HG03139 (cell line): ENCODE measurements at regions not wholly inside any gene's neighbourhood (a gene's known extent, or its start where the extent isn't known, plus 50 kb on each side); places are given as distances from the start of the nearest gene placed in this dataset.
"Not testable (repeated sequence)": the region's sequence is repeated elsewhere in the genome, so short reads cannot be mapped to it uniquely, and the experiment has no call there.

Experiments
- ATAC-seq: cut with Tn5 transposase; IDR thresholded peaks from one replicate; pipeline ENCODE4 v1.9.1; 2021; ENCODE audit not compliant: unreplicated experiment

- no peak for ATAC-seq
Measured at GRCh38 chr2:138879931-138880330, 99.7 kb upstream of the NXPH2 start.

GRCh38 chr2:138877421-138877820, 97.2 kb upstream of the NXPH2 start:
- no peak for ATAC-seq

GRCh38 chr2:138874251-138874650, 94.1 kb upstream of the NXPH2 start:
- no peak for ATAC-seq

GRCh38 chr2:138872116-138872515, 91.9 kb upstream of the NXPH2 start:
- ATAC-seq: not testable (repeated sequence)

GRCh38 chr2:138871312-138871711, 91.1 kb upstream of the NXPH2 start:
- no peak for ATAC-seq

- ATAC-seq: no peak
Measured at GRCh38 chr2:138867341-138867740, 87.2 kb upstream of the NXPH2 start.

- no peak for ATAC-seq
Measured at GRCh38 chr2:138866797-138867196, 86.6 kb upstream of the NXPH2 start.

GRCh38 chr2:138853761-138854160, 73.6 kb upstream of the NXPH2 start:
- ATAC-seq: no peak

- no peak for ATAC-seq
Measured at GRCh38 chr2:138853296-138853695, 73.1 kb upstream of the NXPH2 start.

GRCh38 chr2:138846216-138846821, 66.1 kb upstream of the NXPH2 start:
- ATAC-seq: no peak

- ATAC-seq: no peak
Measured at GRCh38 chr2:138842341-138842740, 62.2 kb upstream of the NXPH2 start.

- no peak for ATAC-seq
Measured at GRCh38 chr2:138841459-138841858, 61.3 kb upstream of the NXPH2 start.

GRCh38 chr2:138838851-138839620, 58.8 kb upstream of the NXPH2 start:
- no peak for ATAC-seq

- ATAC-seq: no peak
Measured at GRCh38 chr2:138831691-138832090, 51.5 kb upstream of the NXPH2 start.

- ATAC-seq: no peak
Measured at GRCh38 chr2:138831154-138831553, 51.0 kb upstream of the NXPH2 start.

- no peak for ATAC-seq
Measured at GRCh38 chr2:138830547-138830946, 50.4 kb upstream of the NXPH2 start.
